WTC11 (cell line): ENCODE measurements at regions not wholly inside any gene's neighbourhood (a gene's known extent, or its start where the extent isn't known, plus 50 kb on each side); places are given as distances from the start of the nearest gene placed in this dataset.

Source experiments
- ATAC-seq: fragments of 200-7000 bp; cut with Tn5 transposase; 2 replicates; pipeline ENCODE4 v1.10.0; 2021; ENCODE audit warnings: mild to moderate bottlenecking, moderate library complexity
- CTCF ChIA-PET: fragments of 300-600 bp; sonication (Branson Sonifier 250); formaldehyde crosslinking; loops from one replicate; lab custom pipeline; 2021; ENCODE audit warnings: antibody characterized with exemption; lab: Charles Lee
- POLR2A ChIA-PET: fragments of 350-600 bp; sonication (Branson Sonifier 250); formaldehyde crosslinking; loops from one replicate; lab custom pipeline; 2021; ENCODE audit warnings: antibody characterized with exemption; lab: Charles Lee
- DNase-seq: peaks from one replicate; pipeline ENCODE4 v3.0.0; 2021; ENCODE audit warnings: low spot score
- H3K27ac Mint-ChIP-seq: 2 replicates; pipeline ENCODE4 v1.8.0; 2021; ENCODE audit warnings: mixed read lengths
- H3K27me3 Mint-ChIP-seq: 2 replicates; pipeline ENCODE4 v1.8.0; 2021; ENCODE audit warnings: low read depth, mild to moderate bottlenecking, moderate library complexity, mixed read lengths
- H3K36me3 Mint-ChIP-seq: 2 replicates; pipeline ENCODE4 v1.8.0; 2021; ENCODE audit warnings: mixed read lengths
- H3K4me1 Mint-ChIP-seq: 2 replicates; pipeline ENCODE4 v1.8.0; 2022; ENCODE audit warnings: mixed read lengths
- H3K4me3 Mint-ChIP-seq: 2 replicates; pipeline ENCODE4 v1.8.0; 2021; ENCODE audit warnings: mild to moderate bottlenecking, moderate library complexity, mixed read lengths
- H3K9me3 Mint-ChIP-seq: 2 replicates; pipeline ENCODE4 v1.8.0; 2021; ENCODE audit warnings: mixed read lengths
- ATF1 ChIP-seq: sonication (generic); formaldehyde crosslinking; IDR thresholded peaks from 2 replicates; pipeline ENCODE4 v1.8.1; 2023; ENCODE audit warnings: mild to moderate bottlenecking, moderate library complexity, missing genetic modification reagents
- E2F5 ChIP-seq: sonication (generic); formaldehyde crosslinking; IDR thresholded peaks from 2 replicates; pipeline ENCODE4 v1.8.1; 2022; ENCODE audit warnings: mild to moderate bottlenecking, moderate library complexity, missing genetic modification reagents
- ELF4 ChIP-seq: sonication (generic); formaldehyde crosslinking; IDR thresholded peaks from 2 replicates; pipeline ENCODE4 v1.8.1; 2022; ENCODE audit warnings: low read depth, mild to moderate bottlenecking, moderate library complexity, missing genetic modification reagents
- ESRRA ChIP-seq: sonication (generic); formaldehyde crosslinking; IDR thresholded peaks from 2 replicates; pipeline ENCODE4 v1.8.1; 2022; ENCODE audit warnings: mild to moderate bottlenecking, missing genetic modification reagents, borderline replicate concordance
- HMGXB4 ChIP-seq: sonication (generic); formaldehyde crosslinking; IDR thresholded peaks from 2 replicates; pipeline ENCODE4 v1.8.1; 2023; ENCODE audit warnings: mild to moderate bottlenecking, moderate library complexity, missing genetic modification reagents
- KAT7 ChIP-seq: sonication (generic); formaldehyde crosslinking; IDR thresholded peaks from 2 replicates; pipeline ENCODE4 v1.8.1; 2023; ENCODE audit warnings: missing genetic modification reagents, mild to moderate bottlenecking, borderline replicate concordance
- NFATC4 ChIP-seq: fragments of 250-450 bp; sonication (Bioruptor Pico); IDR thresholded peaks from 2 replicates; pipeline ENCODE4 v1.9.0; 2021; ENCODE audit warnings: mild to moderate bottlenecking
- NFYB ChIP-seq: sonication (generic); formaldehyde crosslinking; conservative IDR thresholded peaks from 2 replicates; pipeline ENCODE4 v1.8.0; 2022; ENCODE audit warnings: low read depth, missing genetic modification reagents
- RORB ChIP-seq: fragments of 250-450 bp; sonication (Bioruptor Pico); IDR thresholded peaks from 2 replicates; pipeline ENCODE4 v1.9.0; 2021; ENCODE audit warnings: mild to moderate bottlenecking
- USF1 ChIP-seq: sonication (generic); formaldehyde crosslinking; IDR thresholded peaks from 2 replicates; pipeline ENCODE4 v1.8.0; 2022; ENCODE audit warnings: mild to moderate bottlenecking, missing genetic modification reagents
- ZNF219 ChIP-seq: sonication (generic); formaldehyde crosslinking; IDR thresholded peaks from 2 replicates; pipeline ENCODE4 v1.8.0; 2023; ENCODE audit warnings: missing genetic modification reagents, mild to moderate bottlenecking, borderline replicate concordance
- ZNF232 ChIP-seq: sonication (generic); formaldehyde crosslinking; IDR thresholded peaks from 2 replicates; pipeline ENCODE4 v1.8.0; 2022; ENCODE audit warnings: mild to moderate bottlenecking, missing genetic modification reagents
- ZNF532 ChIP-seq: fragments of 250-450 bp; sonication (Bioruptor Pico); IDR thresholded peaks from 2 replicates; pipeline ENCODE4 v1.9.0; 2021; ENCODE audit warnings: mild to moderate bottlenecking, borderline replicate concordance
- ZNF671 ChIP-seq: fragments of 250-450 bp; sonication (Bioruptor Pico); IDR thresholded peaks from 2 replicates; pipeline ENCODE4 v1.8.0; 2021; ENCODE audit warnings: mild to moderate bottlenecking
- TF ChIP-seq, protein P1 (sequence below): sonication (generic); formaldehyde crosslinking; IDR thresholded peaks from 2 replicates; pipeline ENCODE4 v1.8.1; 2023; ENCODE audit warnings: mild to moderate bottlenecking, missing genetic modification reagents
- TF ChIP-seq, protein P2 (sequence below): sonication (generic); formaldehyde crosslinking; IDR thresholded peaks from 2 replicates; pipeline ENCODE4 v1.8.0; 2022; ENCODE audit warnings: mild to moderate bottlenecking, missing genetic modification reagents

GRCh38 chr16:55154956-55155355 lies 169.0 kb upstream of the IRX6 start:
- ATAC-seq (no peak), DNase-seq (no peak)
- H3K4me3 Mint-ChIP-seq: no peak overlapping the region
- H3K4me1 Mint-ChIP-seq: peaks cover 11% of the 10 kb centered on the region
- peaks cover 11% of the 10 kb centered on the region for H3K9me3 Mint-ChIP-seq
- ChIA-PET POLR2A (no interaction called here), CTCF (interaction anchor here (1.3 kb wide), 1 partner anchor 120 kb away, joined by 4 read pairs; no protein-coding TSS in a partner anchor)
- H3K27me3 Mint-ChIP-seq: 0 out of 2 replicates have a peak, but pooled peaks cover 2% of the 10 kb centered on the region
- peaks cover 4% of the 10 kb centered on the region for H3K36me3 Mint-ChIP-seq
- no peak for TF ChIP-seq USF1 (CRISPR knock-in tag)
- no peak for TF ChIP-seq ZNF671
- no peak for TF ChIP-seq HMGXB4 (CRISPR knock-in tag)
- no peak for TF ChIP-seq NFATC4 (CRISPR knock-in tag)
- TF ChIP-seq ESRRA: no peak
- no peak for TF ChIP-seq ZNF219 (CRISPR knock-in tag)
- TF ChIP-seq ZNF532 (CRISPR knock-in tag): no peak
- TF ChIP-seq RORB (CRISPR knock-in tag): no peak
- TF ChIP-seq E2F5 (CRISPR knock-in tag): no peak
- TF ChIP-seq NFYB (CRISPR knock-in tag): no peak
- TF ChIP-seq, protein P1, sequence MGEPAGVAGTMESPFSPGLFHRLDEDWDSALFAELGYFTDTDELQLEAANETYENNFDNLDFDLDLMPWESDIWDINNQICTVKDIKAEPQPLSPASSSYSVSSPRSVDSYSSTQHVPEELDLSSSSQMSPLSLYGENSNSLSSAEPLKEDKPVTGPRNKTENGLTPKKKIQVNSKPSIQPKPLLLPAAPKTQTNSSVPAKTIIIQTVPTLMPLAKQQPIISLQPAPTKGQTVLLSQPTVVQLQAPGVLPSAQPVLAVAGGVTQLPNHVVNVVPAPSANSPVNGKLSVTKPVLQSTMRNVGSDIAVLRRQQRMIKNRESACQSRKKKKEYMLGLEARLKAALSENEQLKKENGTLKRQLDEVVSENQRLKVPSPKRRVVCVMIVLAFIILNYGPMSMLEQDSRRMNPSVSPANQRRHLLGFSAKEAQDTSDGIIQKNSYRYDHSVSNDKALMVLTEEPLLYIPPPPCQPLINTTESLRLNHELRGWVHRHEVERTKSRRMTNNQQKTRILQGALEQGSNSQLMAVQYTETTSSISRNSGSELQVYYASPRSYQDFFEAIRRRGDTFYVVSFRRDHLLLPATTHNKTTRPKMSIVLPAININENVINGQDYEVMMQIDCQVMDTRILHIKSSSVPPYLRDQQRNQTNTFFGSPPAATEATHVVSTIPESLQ (CRISPR knock-in tag): no peak
- no peak for TF ChIP-seq KAT7 (CRISPR knock-in tag)
- no peak for TF ChIP-seq ZNF232 (CRISPR knock-in tag)
- TF ChIP-seq, protein P2, sequence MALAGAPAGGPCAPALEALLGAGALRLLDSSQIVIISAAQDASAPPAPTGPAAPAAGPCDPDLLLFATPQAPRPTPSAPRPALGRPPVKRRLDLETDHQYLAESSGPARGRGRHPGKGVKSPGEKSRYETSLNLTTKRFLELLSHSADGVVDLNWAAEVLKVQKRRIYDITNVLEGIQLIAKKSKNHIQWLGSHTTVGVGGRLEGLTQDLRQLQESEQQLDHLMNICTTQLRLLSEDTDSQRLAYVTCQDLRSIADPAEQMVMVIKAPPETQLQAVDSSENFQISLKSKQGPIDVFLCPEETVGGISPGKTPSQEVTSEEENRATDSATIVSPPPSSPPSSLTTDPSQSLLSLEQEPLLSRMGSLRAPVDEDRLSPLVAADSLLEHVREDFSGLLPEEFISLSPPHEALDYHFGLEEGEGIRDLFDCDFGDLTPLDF (CRISPR knock-in tag): no peak
- TF ChIP-seq ELF4 (CRISPR knock-in tag): no peak
- no peak for TF ChIP-seq ATF1 (CRISPR knock-in tag)
- H3K27ac Mint-ChIP-seq: no peak overlapping the region
